Body of pancreas (tissue), 4 donors: ENCODE measurements at regions not wholly inside any gene's neighbourhood (a gene's known extent, or its start where the extent isn't known, plus 50 kb on each side); places are given as distances from the start of the nearest gene placed in this dataset.

Experiments
- POLR2A ChIP-seq, 3 donors: fragments of 450-650 bp; IDR thresholded peaks; one replicate each; pipeline ENCODE4 v1.6.1; 2016; ENCODE audit warnings: antibody characterized with exemption in 3 of 3, mild to moderate bottlenecking in 2 of 3
- TF ChIP-seq, protein P1 (sequence below), 7 experiments: fragments of 450-650 bp in 4 of 7; fragments of 200-600 bp in 3 of 7; sonication (generic) in 3 of 7; IDR thresholded peaks; one replicate each; pipeline ENCODE4 v1.5.1; 2016 to 2019; ENCODE audit warnings: antibody characterized with exemption in 7 of 7

DNA sequence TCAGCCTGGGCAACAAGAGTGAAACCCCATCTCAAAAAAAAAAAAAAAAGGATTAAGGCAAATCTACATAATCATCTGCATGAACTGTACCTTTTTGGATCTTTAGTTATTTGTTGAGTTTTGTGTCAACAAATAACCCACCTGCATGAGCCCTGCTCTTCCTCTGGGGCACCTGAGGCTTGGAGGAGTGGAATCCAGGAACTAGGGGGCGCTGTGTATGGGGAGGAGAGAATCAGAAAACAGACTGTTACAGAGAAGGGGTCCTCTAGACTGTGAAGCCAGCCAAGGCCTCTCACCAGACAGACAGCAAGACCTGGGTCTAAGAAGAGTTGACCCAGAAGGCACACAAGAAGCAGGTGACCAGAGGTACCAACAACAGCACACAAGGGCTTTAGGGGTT is 682.8 kb upstream of the NRP1 start:
- TF ChIP-seq, protein P1, sequence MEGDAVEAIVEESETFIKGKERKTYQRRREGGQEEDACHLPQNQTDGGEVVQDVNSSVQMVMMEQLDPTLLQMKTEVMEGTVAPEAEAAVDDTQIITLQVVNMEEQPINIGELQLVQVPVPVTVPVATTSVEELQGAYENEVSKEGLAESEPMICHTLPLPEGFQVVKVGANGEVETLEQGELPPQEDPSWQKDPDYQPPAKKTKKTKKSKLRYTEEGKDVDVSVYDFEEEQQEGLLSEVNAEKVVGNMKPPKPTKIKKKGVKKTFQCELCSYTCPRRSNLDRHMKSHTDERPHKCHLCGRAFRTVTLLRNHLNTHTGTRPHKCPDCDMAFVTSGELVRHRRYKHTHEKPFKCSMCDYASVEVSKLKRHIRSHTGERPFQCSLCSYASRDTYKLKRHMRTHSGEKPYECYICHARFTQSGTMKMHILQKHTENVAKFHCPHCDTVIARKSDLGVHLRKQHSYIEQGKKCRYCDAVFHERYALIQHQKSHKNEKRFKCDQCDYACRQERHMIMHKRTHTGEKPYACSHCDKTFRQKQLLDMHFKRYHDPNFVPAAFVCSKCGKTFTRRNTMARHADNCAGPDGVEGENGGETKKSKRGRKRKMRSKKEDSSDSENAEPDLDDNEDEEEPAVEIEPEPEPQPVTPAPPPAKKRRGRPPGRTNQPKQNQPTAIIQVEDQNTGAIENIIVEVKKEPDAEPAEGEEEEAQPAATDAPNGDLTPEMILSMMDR (IDR thresholded peaks at IDR 0.05), result no peak
- TF ChIP-seq POLR2A (IDR thresholded peaks at IDR 0.05), result no peak
